ENCODE measurements at regions not wholly inside any gene's neighbourhood (a gene's known extent, or its start where the extent isn't known, plus 50 kb on each side); places are given as distances from the start of the nearest gene placed in this dataset.

DNA sequence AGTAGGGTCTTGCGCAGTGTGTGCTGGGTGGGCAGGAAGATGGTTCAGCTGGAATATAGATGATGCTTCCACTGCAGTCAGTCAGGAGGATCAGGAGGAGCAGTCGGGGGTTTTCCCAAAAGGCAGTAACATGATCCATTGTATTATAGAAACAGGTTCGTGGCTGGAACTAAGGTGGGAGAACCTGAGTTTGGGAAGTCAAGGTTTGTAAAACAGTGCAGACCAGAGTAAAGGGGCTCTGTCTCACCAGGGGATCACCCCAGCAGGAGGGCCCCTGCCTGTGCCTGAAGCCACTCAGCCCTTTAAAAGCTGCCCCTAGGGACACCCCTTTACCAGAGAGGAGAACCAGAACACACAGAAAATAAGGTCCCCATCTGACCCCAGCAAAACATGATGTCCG is 213.4 kb downstream of the AUH start:
- Mint-ChIP-seq H3K27me3 (ENCODE audit: low read depth) (no peaks in the 10 kb centered on the region), H3K4me3 (no peak overlapping the region), H3K9me3 (peaks cover 23% of the 10 kb centered on the region), H3K27ac (no peak overlapping the region), H3K4me1 (no peaks in the 10 kb centered on the region), H3K36me3 (ENCODE audit: low read depth) (peaks cover 5% of the 10 kb centered on the region)
- TF ChIP-seq, protein P1, sequence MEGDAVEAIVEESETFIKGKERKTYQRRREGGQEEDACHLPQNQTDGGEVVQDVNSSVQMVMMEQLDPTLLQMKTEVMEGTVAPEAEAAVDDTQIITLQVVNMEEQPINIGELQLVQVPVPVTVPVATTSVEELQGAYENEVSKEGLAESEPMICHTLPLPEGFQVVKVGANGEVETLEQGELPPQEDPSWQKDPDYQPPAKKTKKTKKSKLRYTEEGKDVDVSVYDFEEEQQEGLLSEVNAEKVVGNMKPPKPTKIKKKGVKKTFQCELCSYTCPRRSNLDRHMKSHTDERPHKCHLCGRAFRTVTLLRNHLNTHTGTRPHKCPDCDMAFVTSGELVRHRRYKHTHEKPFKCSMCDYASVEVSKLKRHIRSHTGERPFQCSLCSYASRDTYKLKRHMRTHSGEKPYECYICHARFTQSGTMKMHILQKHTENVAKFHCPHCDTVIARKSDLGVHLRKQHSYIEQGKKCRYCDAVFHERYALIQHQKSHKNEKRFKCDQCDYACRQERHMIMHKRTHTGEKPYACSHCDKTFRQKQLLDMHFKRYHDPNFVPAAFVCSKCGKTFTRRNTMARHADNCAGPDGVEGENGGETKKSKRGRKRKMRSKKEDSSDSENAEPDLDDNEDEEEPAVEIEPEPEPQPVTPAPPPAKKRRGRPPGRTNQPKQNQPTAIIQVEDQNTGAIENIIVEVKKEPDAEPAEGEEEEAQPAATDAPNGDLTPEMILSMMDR (IDR thresholded peaks at IDR 0.05; ENCODE audit: unreplicated experiment in 3 of 3): no peak

DNA sequence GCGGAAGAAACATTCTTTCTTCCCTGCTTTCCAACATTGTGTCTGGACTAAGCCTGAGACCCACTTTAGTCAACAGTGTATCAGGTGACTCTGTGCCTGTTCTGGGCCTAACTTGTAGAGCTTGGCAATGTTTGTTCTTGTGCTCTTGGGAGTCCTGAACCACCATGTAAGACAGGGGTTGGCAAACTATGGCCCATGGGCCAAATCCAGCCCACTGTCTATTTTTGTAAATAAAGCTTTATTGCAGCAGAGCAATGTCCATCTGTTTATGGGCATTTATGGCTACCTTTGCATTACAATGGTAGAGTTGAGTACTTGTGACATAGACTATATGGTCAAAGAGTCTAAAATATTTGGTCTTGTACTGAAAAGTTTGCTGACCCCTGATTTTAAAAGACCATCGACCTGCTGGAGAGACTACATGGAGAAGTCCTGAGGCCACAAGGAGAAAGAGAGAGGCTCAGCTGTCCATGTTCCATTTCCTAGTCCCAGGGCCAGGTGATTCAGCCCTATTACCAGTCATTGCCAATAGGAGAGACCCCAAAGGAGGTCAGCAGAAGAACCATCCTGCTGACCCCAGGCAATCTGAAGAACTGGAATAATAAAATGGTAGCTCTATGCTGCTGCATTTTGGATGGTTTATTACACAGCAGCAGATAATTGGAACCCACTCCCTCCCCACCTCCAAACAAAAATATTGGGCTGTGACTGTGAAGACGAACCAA is 211.3 kb downstream of the AUH start:
- H3K9me3 Mint-ChIP-seq: peaks cover 30% of the 10 kb centered on the region
- no peaks in the 10 kb centered on the region for H3K4me1 Mint-ChIP-seq
- no peak overlapping the region for H3K4me3 Mint-ChIP-seq
- H3K36me3 Mint-ChIP-seq (ENCODE audit: low read depth): peaks cover 5% of the 10 kb centered on the region
- H3K27me3 Mint-ChIP-seq (ENCODE audit: low read depth): no peaks in the 10 kb centered on the region
- H3K27ac Mint-ChIP-seq: no peak overlapping the region
- TF ChIP-seq, protein P1 (IDR thresholded peaks at IDR 0.05; ENCODE audit: unreplicated experiment in 3 of 3): no peak

DNA sequence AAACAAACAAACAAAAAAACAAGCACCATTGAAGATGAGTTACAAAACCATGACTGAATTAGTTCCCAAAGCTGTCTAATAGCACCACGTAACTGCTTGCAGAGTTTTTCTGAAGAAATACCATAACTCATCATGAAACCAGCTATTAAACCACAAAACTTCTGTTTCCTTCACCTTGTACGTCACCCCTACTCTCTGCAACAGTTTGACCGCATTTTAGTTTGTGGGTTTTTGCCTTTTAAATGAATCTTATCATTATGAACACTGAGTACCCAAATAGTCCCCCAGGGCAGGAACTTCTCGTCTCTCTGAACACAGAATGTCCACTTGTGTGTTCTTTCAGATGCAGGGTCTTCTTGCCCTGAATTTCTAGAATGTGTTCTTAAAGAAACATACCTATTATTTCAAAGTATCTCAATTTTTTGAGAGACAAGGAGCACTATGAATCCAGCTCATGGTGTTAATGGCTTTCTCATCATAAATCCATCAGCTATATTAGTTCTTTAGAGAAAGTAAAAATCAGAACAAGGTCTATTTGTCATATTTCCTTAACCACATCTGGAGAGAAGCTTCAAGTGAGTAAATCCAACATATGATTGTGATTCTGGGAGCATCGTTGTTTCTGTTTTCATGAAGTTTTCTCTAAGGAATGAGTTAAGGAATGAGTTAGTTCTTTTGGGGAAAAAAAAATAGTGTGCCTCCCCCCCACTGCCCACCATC is 210.6 kb downstream of the AUH start:
- Mint-ChIP-seq H3K36me3 (ENCODE audit: low read depth) (peaks cover 5% of the 10 kb centered on the region), H3K9me3 (peaks cover 30% of the 10 kb centered on the region), H3K4me1 (no peaks in the 10 kb centered on the region), H3K4me3 (no peak overlapping the region), H3K27ac (no peak overlapping the region), H3K27me3 (ENCODE audit: low read depth) (no peaks in the 10 kb centered on the region)
- TF ChIP-seq, protein P1 (IDR thresholded peaks at IDR 0.05; ENCODE audit: unreplicated experiment in 3 of 3): no peak

DNA sequence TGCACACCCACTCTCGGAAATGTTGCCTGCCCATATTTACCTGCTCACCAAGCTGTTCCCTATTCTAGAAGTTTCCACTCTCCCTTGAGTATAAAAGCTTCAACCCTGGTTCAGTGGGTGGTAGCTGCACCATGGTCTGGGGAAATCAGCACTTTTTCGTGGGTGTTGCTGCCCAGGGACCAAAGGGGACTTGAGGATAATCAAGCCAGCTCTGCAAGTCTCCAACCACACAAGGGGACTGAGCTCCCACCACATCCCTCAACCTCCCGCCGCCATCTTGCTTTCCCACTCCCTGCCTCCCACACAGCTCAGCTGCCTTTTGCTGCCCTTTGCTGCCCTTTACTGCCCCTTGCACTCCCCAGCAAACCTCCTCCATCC is 210.0 kb downstream of the AUH start:
- TF ChIP-seq, protein P1 (IDR thresholded peaks at IDR 0.05; ENCODE audit: unreplicated experiment in 3 of 3): no peak
- no peak overlapping the region for H3K27ac Mint-ChIP-seq
- H3K4me3 Mint-ChIP-seq: no peak overlapping the region

DNA sequence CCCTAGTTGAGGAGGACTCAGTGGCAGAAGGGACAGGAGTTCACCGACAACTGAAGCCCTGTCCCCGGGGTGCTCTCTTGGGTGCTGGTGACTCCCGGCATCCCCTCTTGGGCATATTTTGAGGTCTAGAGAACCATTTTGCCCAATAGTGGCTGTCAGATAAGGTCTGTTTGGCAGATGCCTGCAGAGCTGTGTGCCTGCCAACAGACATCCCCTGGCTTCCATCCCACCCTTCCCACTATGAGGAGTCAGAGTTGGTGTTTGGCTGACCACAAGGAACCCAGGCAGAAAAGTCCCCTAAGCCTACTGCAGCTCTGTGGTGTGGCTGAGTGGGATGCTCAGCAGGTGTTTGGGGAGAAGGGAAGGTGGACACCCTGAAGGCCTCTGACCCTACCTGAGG is 207.0 kb downstream of the AUH start:
- no peak overlapping the region for H3K4me3 Mint-ChIP-seq
- peaks cover 5% of the 10 kb centered on the region for H3K36me3 Mint-ChIP-seq (ENCODE audit: low read depth)
- TF ChIP-seq, protein P1 (IDR thresholded peaks at IDR 0.05; ENCODE audit: unreplicated experiment in 3 of 3): no peak
- H3K27me3 Mint-ChIP-seq (ENCODE audit: low read depth): no peaks in the 10 kb centered on the region
- H3K4me1 Mint-ChIP-seq: no peaks in the 10 kb centered on the region
- peaks cover 21% of the 10 kb centered on the region for H3K9me3 Mint-ChIP-seq
- H3K27ac Mint-ChIP-seq: no peak overlapping the region

More for the DNA sequence above, 210.0 kb downstream of the AUH start:
- Mint-ChIP-seq H3K36me3 (ENCODE audit: low read depth) (peaks cover 5% of the 10 kb centered on the region), H3K4me1 (no peaks in the 10 kb centered on the region), H3K9me3 (peaks cover 30% of the 10 kb centered on the region), H3K27me3 (ENCODE audit: low read depth) (no peaks in the 10 kb centered on the region)

Data from nephron (organoid).